Fibroblast of skin of left quadriceps (primary cell): ENCODE measurements at regions not wholly inside any gene's neighbourhood (a gene's known extent, or its start where the extent isn't known, plus 50 kb on each side); places are given as distances from the start of the nearest gene placed in this dataset.

Experiments used
- DNase-seq, 2 experiments: peaks; one replicate each; pipeline ENCODE4 v3.0.0-alpha.2; 2013; ENCODE audit warnings: low read depth in 2 of 2

DNA sequence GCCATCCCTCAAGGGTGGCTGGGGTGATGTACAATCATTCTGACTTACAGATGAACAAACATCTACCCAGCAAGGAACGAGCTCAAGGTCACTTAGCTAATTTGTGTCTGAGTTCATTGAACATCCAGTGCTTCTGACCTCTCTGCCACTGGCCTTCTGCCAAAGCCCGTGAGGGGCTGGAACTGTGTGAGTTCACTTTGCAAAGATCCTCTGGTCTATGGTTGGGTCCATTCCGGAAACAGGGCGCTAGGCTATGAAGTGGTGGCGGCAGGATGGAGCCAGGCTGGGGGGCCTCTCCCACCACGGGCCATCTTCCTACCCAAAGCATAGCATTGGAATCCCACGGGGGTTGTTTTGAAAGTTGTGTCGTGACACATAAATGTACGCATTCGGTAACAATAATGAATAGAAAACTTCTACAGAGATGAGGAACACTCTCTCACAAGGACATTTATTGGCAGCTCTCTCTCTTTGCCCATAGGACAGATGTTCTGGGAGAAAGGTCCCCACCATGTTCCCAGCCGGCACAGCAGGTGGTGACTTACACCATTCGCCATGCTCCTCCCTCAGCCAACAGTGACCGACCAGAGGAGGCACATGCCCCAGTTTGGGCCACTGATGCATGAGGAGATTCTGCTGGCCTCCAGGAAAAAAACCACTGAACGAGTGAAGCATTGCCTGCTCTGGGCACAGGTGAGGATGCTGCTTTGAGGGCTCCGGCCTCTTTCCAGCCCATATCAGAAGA lies 214.7 kb upstream of the CHRNA7 start:
- DNase-seq, result no peak

DNA sequence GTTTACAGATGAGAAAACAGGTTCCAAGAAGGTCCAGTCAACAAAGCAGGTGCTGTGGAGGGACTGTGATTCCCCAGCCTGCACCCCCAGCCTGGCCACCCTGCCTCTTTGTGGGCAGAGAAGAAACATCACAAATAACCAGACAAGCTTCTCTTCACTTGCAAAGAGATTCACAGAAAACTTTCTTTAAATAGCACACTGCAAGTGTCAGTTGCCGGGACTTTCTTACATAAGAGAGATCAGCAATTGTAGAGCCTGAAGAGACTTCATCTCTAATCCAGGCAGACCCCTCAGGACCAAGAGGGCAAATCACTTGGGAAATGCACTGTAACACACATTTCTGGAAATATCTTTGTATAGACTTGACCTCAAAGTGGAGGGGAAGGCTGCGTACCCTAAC lies 207.9 kb upstream of the CHRNA7 start:
- DNase-seq, result no peak

DNA sequence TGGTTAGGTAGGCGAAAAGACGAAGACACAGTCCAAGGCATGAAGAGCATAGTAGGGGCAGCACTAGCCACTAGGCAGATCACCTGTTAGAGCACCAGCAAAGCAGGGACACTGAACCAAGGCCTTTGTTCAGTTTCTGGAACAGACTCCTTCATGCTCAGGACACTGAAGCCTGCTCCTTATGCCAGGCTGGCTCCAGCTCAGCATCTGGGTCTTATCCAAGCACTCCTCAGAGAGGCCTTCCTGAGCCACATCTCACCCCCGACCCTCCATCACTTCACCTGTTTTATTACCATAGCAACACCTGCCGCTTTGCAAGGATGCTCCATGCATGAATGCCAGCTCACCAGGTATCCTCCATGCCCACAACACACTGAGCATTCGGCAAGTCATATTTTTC lies 206.3 kb upstream of the CHRNA7 start:
- no peak for DNase-seq

DNA sequence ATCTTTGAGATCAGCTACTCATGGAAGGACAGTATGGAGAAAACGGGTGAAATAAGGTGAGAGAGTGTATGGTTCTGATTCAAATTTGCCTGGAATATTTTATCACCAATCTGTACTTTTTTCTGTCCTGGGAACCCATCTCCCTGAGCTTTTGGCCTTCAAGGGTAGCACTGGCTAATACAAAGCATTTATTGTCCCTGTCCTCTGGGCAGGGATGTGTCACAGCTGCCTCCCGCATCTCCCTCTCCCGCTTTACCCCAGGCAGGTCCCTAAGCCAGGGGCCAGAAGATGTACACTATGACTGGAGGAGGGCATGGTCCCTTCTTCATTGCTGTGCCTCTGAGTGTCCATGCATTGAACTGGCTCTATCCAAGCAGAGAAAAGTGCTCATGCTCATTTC lies 201.7 kb upstream of the CHRNA7 start:
- DNase-seq, result no peak

DNA sequence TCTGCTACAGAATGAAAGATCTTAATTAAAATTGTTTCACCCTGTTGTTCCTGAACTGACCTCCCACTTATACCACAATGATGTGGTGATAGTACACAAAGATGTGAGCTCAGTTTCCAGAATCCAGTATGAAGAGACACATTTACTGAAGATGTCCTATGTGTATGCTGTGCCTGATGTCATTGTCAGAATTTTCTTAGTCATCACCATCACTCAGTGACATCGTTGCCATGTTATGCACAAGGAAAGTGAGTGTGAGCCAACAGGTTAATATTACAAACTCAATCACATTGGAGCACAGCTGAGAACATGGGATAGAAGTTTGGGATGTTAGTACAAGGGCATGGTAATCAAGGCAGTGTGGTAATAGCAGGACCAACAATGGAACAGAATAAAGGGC lies 199.7 kb upstream of the CHRNA7 start:
- no peak for DNase-seq

DNA sequence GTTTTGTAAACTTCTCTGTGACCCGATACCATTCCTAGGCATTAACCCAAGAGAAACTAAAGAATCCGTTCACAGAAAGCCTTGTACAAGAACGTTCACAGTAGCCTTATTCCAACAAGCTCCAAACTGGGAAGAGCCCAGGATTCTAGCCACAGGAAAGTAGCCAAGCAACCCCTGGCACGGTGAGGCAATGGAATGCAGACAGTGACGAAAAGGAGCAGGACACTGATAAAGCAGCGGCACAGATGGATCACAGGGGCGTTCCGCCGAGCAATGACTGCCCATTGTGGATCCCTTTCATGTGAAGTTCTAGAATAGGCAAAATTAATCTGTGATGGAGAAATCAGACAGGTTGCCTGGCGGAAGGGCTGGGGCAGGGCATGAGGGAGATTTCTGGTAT lies 198.7 kb upstream of the CHRNA7 start:
- DNase-seq, result no peak

DNA sequence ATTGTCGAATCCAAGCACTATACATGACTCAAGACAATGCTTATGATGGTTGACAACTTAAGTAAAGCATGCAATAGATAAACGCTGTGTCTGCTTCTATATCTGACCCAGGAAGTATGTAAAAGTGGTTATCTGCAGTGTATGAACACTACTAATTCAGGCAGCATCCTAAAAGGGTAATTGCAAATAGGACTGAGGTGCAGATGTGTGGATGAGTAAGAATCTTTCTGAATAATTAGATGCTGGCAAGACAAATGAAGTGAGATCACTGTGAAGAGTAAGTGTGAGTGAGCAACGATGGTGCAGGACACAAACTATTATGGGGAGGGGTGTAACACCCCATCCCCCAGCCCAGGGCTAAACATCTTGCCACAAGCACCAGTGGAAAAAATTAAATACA lies 195.7 kb upstream of the CHRNA7 start:
- no peak for DNase-seq

DNA sequence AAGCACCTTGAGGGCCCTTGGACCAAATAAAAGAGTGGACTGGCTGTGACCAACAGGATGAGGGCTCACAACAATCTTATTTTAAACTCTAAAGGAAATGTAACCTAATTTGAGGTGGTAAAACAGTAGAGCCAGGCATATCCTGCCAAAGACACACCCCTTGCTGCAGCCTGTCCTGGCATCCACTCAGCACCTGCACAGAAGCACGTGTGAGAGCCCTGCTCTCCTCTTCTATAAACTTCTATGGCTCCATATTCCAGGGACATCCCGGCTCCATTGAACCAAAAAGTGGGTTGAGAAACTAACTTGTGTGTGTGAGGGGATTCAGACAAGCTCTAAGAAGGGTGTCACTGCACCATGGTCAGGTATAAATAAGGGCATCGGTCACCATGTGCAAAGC lies 190.9 kb upstream of the CHRNA7 start:
- DNase-seq, result no peak

DNA sequence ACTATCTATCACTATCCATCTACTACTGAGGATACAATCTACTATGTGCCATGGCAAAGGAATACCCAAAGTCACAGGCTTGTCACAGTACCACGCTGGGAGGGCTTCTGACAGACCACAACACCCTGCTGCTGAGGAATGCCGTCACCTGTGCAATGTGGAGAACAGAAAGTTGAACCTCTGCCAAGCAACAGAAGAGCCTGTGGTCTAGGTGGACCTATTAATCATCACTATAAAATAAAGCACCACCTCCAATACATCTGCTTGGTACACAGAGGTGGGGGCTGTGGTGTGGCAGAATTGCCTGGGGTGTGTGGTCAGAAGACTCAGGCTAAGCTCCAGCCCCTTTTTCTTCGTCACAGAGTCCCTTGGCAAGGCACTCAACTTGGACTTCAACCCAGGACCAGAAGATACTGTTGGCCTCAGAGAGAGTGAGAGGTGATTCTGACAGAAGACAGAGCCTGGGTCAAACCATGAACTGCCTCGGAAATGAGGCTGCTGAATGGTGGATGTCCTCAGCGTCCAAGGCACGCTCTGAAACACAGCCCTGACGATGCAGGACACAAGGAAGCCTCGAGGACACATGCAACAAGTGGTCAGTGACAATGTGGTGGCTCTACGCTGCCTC lies 189.4 kb upstream of the CHRNA7 start:
- no peak for DNase-seq

DNA sequence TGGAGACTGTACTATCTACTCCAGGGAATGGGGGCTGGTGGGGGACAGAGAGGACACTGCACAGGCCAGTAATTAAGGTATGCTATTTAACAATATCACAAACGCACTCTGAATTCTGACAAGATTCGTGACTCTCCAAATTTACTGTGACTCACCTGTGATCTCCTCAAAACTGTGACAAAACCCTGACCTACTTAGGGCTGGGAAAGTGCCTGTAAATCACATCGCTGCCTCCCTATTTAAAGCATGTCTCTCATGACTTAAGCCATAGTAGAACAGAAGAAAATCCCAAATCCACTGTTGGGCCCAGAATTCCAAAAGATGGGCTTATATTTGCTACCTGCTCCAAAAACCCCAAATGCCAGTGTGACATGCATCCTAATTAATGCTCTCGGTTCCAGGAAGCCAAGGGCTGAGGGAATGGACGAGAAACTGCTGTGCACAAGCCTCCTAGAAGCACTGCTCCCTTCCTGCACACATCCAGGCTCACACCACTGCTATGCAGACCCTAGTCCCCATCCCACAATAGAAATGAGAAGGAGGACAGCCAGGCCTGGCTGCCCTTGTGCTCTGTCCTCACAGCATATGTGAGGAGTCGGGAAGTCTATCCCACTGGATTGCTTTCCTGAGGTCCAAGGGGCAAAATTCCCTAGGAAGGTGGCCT lies 187.7 kb upstream of the CHRNA7 start:
- DNase-seq, result no peak

DNA sequence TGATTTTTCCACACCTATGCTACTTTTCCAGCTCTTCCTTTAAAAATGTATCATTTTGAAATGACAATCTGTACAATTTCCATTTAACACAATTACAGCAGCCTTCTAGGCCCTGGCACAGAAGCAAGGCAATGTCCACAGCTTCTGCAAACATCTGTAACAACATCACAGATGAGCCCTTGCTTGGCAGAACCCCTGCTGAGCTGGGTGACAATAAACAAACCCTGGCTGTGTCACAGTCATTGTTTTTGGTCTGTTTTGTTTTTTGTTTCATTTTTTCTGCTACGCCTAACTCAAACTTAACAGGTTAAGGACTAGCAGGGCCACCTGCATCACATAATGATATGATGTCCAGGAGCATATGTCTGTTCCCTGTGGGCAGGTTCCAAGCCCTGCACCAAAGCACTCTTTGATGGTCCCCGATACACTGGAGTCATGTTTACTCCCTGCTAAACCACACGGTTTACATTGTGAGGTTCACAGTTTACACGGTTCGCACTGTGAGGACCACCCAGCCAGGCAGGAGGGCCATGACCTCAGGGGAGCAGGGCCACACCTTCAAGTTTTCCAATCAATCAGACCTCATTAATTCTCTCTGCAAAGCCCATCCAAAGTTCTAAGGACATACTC lies 186.8 kb upstream of the CHRNA7 start:
- DNase-seq, result no peak

DNA sequence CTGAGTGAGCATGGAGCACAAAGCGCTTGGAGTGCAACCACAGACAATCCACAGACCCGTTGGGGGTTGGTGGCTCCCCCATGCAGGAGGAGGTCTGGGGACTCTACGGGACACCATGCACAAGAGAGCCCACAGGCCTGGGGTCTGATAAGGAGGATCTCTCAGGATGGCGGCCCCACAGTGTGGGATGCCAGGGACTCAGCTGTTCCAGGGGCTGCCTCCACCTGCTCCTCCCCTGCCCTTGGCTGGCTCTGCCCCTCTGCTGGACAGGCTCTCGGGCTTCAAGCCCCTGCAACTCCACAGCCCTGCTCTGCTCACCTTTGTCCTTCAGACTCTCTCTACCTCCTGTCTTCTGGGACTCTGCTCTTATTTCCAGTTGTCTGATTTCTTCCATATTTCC lies 184.5 kb upstream of the CHRNA7 start:
- no peak for DNase-seq

DNA sequence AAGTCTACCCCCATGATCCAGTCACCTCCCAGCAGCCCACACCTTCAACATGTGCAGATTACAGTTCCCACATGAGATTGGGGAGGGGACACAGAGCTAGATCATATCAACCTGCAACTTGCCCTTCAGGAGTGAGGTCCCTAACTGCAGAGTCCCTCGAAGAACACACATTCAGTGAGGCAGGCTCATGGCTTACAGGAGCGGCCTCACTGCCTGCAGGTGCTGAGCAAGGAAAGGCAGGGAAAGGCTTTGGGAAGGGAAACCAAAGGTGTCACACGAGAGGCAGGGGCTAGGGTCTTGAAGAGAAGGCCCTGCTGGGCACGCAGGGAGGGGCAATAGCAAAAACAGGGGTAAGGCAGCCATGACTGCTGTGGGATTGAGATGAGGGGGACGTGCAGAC lies 182.4 kb upstream of the CHRNA7 start:
- no peak for DNase-seq

DNA sequence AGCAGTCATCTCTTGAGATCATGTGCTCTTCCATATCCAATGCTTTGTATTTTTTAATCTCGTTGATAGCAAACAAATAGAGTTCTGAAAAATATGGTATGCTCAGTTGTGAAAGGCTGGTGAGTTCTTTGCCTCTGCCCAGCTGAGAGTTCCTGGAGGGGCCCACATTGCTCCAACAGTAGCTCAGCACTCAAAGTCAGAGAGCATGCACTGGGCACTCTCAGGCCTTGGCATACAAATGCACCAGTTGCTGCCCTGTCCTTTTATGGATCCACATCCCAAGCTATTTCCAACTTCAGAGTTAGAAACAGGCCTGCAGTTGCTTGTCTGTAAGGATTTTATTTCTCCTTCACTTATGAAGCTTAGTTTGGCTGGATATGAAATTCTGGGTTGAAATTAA lies 181.7 kb upstream of the CHRNA7 start:
- no peak for DNase-seq

DNA sequence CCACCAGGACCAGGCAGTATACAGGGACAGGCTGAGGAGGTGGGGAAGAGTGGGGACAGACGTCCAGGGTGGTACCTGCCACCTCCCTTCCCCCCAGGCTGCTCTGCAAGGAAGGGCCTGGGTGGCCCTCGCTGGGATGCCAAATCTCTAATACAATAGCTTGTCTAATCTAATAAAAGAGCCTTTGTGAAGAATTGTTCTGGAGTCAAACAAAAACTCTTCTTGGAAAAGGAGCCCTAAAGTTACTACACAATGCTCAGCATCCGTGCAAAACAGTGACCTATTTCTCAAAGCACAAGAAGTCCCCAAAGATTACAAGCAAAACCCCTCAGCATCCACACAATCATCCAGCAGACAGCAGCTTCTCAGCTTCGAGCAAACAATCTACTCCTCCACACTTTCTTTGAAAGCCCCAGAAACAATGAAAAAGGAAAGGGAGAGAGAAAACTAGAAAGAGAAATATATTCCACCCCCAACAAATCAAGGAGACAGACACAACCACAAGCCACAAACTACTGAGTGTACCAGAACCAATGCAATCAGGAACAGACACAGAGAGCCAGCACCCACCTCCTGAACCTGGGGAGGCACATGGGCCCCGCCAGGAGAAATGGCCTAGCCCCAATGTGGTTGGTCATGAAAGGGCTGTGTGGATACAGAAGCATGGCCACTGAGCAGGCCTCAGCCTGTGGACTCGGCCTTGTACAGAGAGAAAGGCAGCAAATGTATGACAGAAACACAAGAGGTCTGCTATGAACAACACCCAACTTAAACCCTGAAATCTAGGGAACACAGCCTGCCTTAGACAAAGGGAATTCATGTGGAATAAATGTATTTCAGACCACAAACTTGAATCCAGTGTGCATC lies 177.1 kb upstream of the CHRNA7 start:
- no peak for DNase-seq

DNA sequence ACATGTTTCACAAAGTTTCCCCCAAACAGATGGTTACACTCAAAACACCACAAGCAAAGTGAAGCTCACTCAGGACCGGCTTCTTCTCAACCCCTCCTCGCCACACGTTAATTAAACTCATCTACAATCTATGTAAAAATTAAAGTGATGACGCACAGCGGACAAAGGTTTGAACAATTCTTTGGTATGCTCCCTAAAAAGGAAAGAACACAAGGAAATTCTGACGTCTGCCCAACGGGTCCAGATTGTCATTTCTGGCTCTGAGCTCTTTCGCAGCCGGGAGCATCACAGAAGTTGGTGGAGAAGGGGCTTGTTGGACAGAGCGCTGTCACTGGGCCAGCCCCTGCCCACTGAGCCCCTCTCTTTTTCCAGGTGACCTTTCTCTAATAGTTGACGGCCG lies 173.7 kb upstream of the CHRNA7 start:
- DNase-seq, result no peak

DNA sequence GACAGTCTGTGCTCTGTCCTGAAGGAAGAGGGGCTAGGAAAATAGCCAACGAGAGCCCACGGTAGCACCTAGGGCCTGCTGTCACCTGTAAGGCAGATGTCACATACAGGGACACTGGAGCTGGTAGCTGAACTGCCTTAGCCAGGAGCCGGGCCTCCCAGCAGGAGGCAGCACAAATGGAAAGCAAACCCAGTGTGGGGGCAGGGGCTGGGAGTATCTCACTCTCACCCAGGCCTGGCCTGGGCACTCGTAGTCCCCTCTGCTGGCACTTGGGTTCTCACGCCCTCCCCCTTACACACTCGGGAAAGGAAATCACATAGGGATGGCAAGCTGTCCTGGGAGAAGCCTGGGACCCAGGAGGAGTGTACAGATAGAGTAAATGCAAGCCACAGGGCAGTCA lies 173.1 kb upstream of the CHRNA7 start:
- no peak for DNase-seq

DNA sequence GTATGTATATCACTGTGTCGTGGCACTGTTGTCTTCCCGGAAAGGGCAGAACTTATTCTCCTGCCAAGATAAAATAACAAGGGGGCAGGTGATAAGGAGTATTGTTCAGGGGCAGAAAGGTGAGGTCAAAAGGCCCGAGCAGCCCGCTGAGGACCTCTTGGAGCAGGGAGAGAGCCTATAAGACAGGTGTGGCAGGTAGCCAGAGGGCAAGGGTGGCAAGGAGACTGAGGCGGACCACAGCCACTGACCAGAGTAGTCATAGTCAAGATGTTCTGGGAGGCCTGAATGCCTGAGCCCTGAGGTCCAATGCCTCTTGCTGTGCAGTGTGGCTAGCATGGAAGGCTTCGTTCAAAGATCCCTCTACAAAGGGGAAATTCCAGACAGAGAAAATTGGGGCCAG lies 172.3 kb upstream of the CHRNA7 start:
- DNase-seq, result no peak

DNA sequence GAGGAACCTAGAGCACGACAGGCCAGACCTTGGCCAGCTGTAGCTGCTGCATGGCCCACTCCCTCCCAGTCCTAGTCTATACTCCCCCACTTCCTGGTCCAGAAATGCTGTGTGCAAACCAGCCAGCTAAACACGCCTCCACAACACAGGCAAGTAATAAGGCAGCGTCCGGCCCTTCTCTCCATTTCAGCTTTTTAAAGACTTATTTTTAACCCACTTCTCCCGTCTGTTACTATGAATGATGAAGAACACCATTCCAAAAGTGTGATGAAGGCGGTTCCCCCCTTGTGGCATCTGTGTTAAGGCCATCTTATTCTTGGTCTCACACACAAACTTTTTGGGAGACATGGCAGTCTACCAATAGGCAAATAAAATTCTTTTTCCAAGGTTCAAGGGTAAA lies 164.1 kb upstream of the CHRNA7 start:
- no peak for DNase-seq

DNA sequence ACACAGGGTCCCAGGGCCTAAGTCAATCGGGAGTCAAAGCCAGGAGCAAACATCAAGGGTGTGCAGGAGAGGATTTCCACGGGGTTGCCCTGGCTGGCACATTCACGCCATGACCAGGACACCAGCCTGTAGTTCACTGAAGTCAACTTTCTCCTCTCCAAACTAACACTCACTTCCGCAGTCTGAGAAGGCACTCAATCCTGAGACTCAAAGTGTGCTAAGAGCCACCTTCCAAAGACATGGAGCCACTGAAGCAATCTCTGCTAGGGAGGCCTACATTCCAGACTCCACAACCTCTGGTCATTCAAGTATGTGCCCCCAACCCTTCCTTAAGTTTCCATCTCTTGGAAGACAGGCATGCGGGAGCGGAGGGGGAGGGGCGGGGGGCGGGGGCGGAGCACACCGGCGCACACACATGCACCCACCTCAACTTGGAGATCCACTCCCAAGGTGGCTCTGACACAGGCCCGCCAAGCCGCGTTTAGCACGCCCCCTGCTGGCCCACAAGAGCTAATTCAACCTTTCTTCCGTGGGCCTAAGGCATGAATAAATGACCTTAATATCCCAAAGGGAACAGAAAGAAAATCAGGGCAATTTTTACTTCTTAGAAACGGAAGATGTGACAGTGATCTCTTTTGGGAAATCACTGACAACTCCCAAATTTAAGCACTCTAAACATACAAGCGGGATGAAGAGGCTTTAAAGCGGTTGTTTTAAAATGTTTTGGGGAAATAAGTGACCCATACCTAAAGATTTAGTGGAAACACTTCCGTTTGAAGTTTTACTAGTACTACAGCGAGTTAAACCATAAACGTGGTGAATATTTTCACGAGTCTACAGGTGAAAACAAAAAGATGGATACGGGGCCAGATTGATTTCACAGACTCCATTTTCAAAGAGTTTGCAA lies 162.5 kb upstream of the CHRNA7 start:
- peak; percentile 4 to 11 for DNase-seq
